HCT116 (cell line): ENCODE measurements at regions not wholly inside any gene's neighbourhood (a gene's known extent, or its start where the extent isn't known, plus 50 kb on each side); places are given as distances from the start of the nearest gene placed in this dataset.

Experiments
- ATAC-seq: fragments of 200-7000 bp; cut with Tn5 transposase; 2 replicates; pipeline ENCODE4 v1.9.1; 2020; ENCODE audit warnings: mild to moderate bottlenecking, moderate library complexity
- BruUV-seq: library from RNA; stranded (reverse); fragments of 400-500 nt; replicated peaks from 2 replicates; lab custom pipeline; 2021; lab: Mats Ljungman, UMichigan
- CTCF ChIA-PET: fragments of 300-600 bp; sonication (Branson Sonifier 250); formaldehyde crosslinking; loops from one replicate; lab custom pipeline; 2021; ENCODE audit warnings: antibody characterized with exemption; lab: Charles Lee
- POLR2A ChIA-PET: fragments of 300-600, 350-600 bp; sonication (Branson Sonifier 250); formaldehyde crosslinking; loops from one replicate; lab custom pipeline; 2021; ENCODE audit warnings: antibody characterized with exemption; lab: Charles Lee
- RAD21 ChIA-PET, 2 experiments: fragments of 300-600 bp; sonication (Branson Sonifier 250); formaldehyde crosslinking; loops; one replicate each; lab custom pipeline; 2023; ENCODE audit warnings: low total read pairs in 2 of 2; ENCODE audit not compliant: uncharacterized antibody in 2 of 2, unreplicated experiment in 2 of 2, low non-redundant PET in 1 of 2; lab: Charles Lee
- DNase-seq: peaks from one replicate; pipeline ENCODE4 v3.0.0-alpha.2; 2010; ENCODE audit warnings: low read depth, low spot score
- H2AFZ ChIP-seq: fragments of 200-600 bp; shearing (Covaris generic), sonication (generic); 2 replicates; pipeline ENCODE4 v1.6.1; 2017; ENCODE audit warnings: low read depth, mixed run types, mixed read lengths, antibody characterized with exemption, low read length; ENCODE audit not compliant: poor library complexity, severe bottlenecking
- H3K27ac ChIP-seq: 2 replicates; pipeline ENCODE4 v1.5.1; 2012; ENCODE audit warnings: low read depth, low read length
- H3K27me3 ChIP-seq: fragments of 200-600 bp; sonication (generic); 2 replicates; pipeline ENCODE4 v1.6.1; 2016; ENCODE audit warnings: mixed run types, low read length, mixed read lengths; ENCODE audit not compliant: insufficient read depth
- H3K36me3 ChIP-seq, 2 experiments: fragments of 200-500 bp in 1 of 2; fragments of 200-600 bp in 1 of 2; sonication (Bioruptor generic) in 1 of 2; sonication (generic) in 1 of 2; 2 replicates each; pipeline versions ENCODE4 v1.5.1 to v1.6.1; 2014 to 2016; ENCODE audit warnings: low read length in 2 of 2, inconsistent platforms in 1 of 2, mixed read lengths in 1 of 2, mixed run types in 1 of 2; ENCODE audit not compliant: insufficient read depth in 2 of 2, control insufficient read depth in 1 of 2
- H3K4me1 ChIP-seq, 2 experiments: fragments of 200-600 bp in 1 of 2; sonication (generic) in 1 of 2; 2 replicates each; pipeline versions ENCODE4 v1.5.1 to v1.6.1; 2012 to 2017; ENCODE audit warnings: low read length in 2 of 2, inconsistent platforms in 1 of 2, mild to moderate bottlenecking in 1 of 2, mixed read lengths in 1 of 2, mixed run types in 1 of 2, moderate library complexity in 1 of 2; ENCODE audit not compliant: insufficient read depth in 2 of 2, control insufficient read depth in 1 of 2
- H3K4me2 ChIP-seq: fragments of 200-600 bp; sonication (generic); 2 replicates; pipeline ENCODE4 v1.6.1; 2017; ENCODE audit warnings: mixed run types, low read length, mixed read lengths
- H3K4me3 ChIP-seq, 2 experiments: fragments of 200-600 bp in 1 of 2; sonication (generic) in 1 of 2; replicated peaks in 1 of 2; 2 replicates each; pipeline ENCODE4 v1.5.1; 2011 to 2016; ENCODE audit warnings: low read length in 2 of 2, control low read depth in 1 of 2, low read depth in 1 of 2, mild to moderate bottlenecking in 1 of 2, mixed read lengths in 1 of 2, mixed run types in 1 of 2
- H3K79me2 ChIP-seq: fragments of 200-600 bp; sonication (generic); 2 replicates; pipeline ENCODE4 v1.6.1; 2017; ENCODE audit warnings: mild to moderate bottlenecking, mixed run types, low read length, moderate library complexity, mixed read lengths; ENCODE audit not compliant: insufficient read depth
- H3K9ac ChIP-seq: fragments of 200-600 bp; sonication (generic); 2 replicates; pipeline ENCODE4 v1.6.1; 2016; ENCODE audit warnings: low read length, mixed read lengths
- H3K9me2 ChIP-seq: fragments of 200-600 bp; sonication (generic), shearing (Covaris generic); 2 replicates; pipeline ENCODE4 v1.6.1; 2017; ENCODE audit warnings: mixed run types, mild to moderate bottlenecking, moderate library complexity; ENCODE audit not compliant: insufficient read depth
- H3K9me3 ChIP-seq, 2 experiments: fragments of 200-500 bp in 1 of 2; fragments of 200-600 bp in 1 of 2; sonication (Bioruptor generic) in 1 of 2; sonication (generic) in 1 of 2; 2 replicates each; pipeline ENCODE4 v1.6.1; 2014 to 2017; ENCODE audit warnings: low read length in 2 of 2, mixed read lengths in 2 of 2, inconsistent platforms in 1 of 2, low read depth in 1 of 2, mild to moderate bottlenecking in 1 of 2, mixed run types in 1 of 2, moderate library complexity in 1 of 2; ENCODE audit not compliant: control insufficient read depth in 1 of 2, insufficient read depth in 1 of 2
- H4K20me1 ChIP-seq: fragments of 200-600 bp; sonication (generic), shearing (Covaris generic); 2 replicates; pipeline ENCODE4 v1.6.1; 2017; ENCODE audit warnings: mixed run types, mild to moderate bottlenecking, moderate library complexity; ENCODE audit not compliant: insufficient read depth
- CBX3 ChIP-seq: IDR thresholded peaks from 2 replicates; pipeline ENCODE4 v1.6.1; 2012; ENCODE audit warnings: low read depth
- CEBPB ChIP-seq: IDR thresholded peaks from 2 replicates; pipeline ENCODE4 v1.6.1; 2012; ENCODE audit warnings: low read depth
- EGR1 ChIP-seq: IDR thresholded peaks from 2 replicates; pipeline ENCODE4 v1.6.1; 2012; ENCODE audit warnings: low read depth
- ELF1 ChIP-seq: IDR thresholded peaks from 2 replicates; pipeline ENCODE4 v1.6.1; 2012; ENCODE audit warnings: low read depth, borderline replicate concordance
- EZH2 ChIP-seq: fragments of 200-600 bp; sonication (generic); IDR thresholded peaks from 2 replicates; pipeline ENCODE4 v1.6.1; 2017; ENCODE audit warnings: antibody characterized with exemption, mixed run types
- EZH2phosphoT487 ChIP-seq: fragments of 200-600 bp; IDR thresholded peaks from 2 replicates; pipeline ENCODE4 v1.6.1; 2018; ENCODE audit warnings: antibody characterized with exemption, borderline replicate concordance
- POLR2AphosphoS5 ChIP-seq: IDR thresholded peaks from 2 replicates; pipeline ENCODE4 v1.6.1; 2011; ENCODE audit warnings: mild to moderate bottlenecking, low read depth, low read length, moderate library complexity
- RAD21 ChIP-seq: IDR thresholded peaks from 2 replicates; pipeline ENCODE4 v1.6.1; 2012; ENCODE audit warnings: low read depth, mild to moderate bottlenecking
- REST ChIP-seq: IDR thresholded peaks from 2 replicates; pipeline ENCODE4 v1.6.1; 2012; ENCODE audit warnings: low read depth
- SIN3A ChIP-seq: IDR thresholded peaks from 2 replicates; pipeline ENCODE4 v1.6.1; 2012; ENCODE audit warnings: low read depth
- SRF ChIP-seq: IDR thresholded peaks from 2 replicates; pipeline ENCODE4 v1.6.1; 2012; ENCODE audit warnings: low read depth
- TCF7L2 ChIP-seq: IDR thresholded peaks from 2 replicates; pipeline ENCODE4 v1.7.0; 2011; ENCODE audit warnings: borderline replicate concordance, inconsistent platforms; ENCODE audit not compliant: insufficient read depth, insufficient read length; ENCODE audit errors: extremely low read depth
- ZFX ChIP-seq: fragments of 450-650 bp; IDR thresholded peaks from 2 replicates; pipeline ENCODE4 v1.6.1; 2017
- intact Hi-C: fragments of 100-400 bp; cut with micrococcal nuclease; formaldehyde crosslinking; loops from 2 replicates; pipeline ENCODE4 v1.10.0; 2022
- TF ChIP-seq, protein P1 (sequence below): IDR thresholded peaks from 2 replicates; pipeline ENCODE4 v1.6.1; 2012

- no peak overlapping the region for H3K4me3 ChIP-seq
- ChIA-PET RAD21 (no interaction called here), CTCF (no interaction called here), POLR2A (no interaction called here)
- H4K20me1 ChIP-seq: no peaks in the 10 kb centered on the region
- H3K27me3 ChIP-seq: no peaks in the 10 kb centered on the region
- H3K79me2 ChIP-seq: no peaks in the 10 kb centered on the region
- H3K4me2 ChIP-seq: no peak overlapping the region
- H3K36me3 ChIP-seq: no peaks in the 10 kb centered on the region
- no peaks in the 10 kb centered on the region for H3K4me1 ChIP-seq
- no peak overlapping the region for H3K27ac ChIP-seq
- intact Hi-C loops: no loop called here
- BruUV-seq: no TSS peak
- no peak overlapping the region for H3K9ac ChIP-seq
- ATAC-seq (no peak), DNase-seq (no peak)
- TF ChIP-seq CEBPB (no peak), ELF1 (no peak), POLR2AphosphoS5 (no peak), SRF (no peak), REST (no peak), EGR1 (no peak), EZH2phosphoT487 (no peak), TCF7L2 (no peak), EZH2 (no peak), SIN3A (no peak), RAD21 (no peak), ZFX (no peak), CBX3 (no peak)
- TF ChIP-seq, protein P1, sequence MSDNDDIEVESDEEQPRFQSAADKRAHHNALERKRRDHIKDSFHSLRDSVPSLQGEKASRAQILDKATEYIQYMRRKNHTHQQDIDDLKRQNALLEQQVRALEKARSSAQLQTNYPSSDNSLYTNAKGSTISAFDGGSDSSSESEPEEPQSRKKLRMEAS: no peak
- no peaks in the 10 kb centered on the region for H3K9me2 ChIP-seq
- H3K9me3 ChIP-seq: no peaks in the 10 kb centered on the region
- no peak overlapping the region for H2AFZ ChIP-seq
Measured at GRCh38 chr7:41582116-41582515, 120.8 kb downstream of the INHBA start.
